ENCODE measurements at regions not wholly inside any gene's neighbourhood (a gene's known extent, or its start where the extent isn't known, plus 50 kb on each side); places are given as distances from the start of the nearest gene placed in this dataset.
"Not testable (repeated sequence)": the region's sequence is repeated elsewhere in the genome, so short reads cannot be mapped to it uniquely, and the experiment has no call there.

- DNase-seq (ENCODE audit: low spot score) = not testable (repeated sequence)
Measured at GRCh38 chr17:15860774-15861173, 84.2 kb upstream of the ADORA2B start.

- not testable (repeated sequence) for DNase-seq (ENCODE audit: low spot score)
Measured at GRCh38 chr17:15864061-15864460, 80.9 kb upstream of the ADORA2B start.

GRCh38 chr17:15864472-15864871, 80.5 kb upstream of the ADORA2B start:
- DNase-seq (ENCODE audit: low spot score) = not testable (repeated sequence)

GRCh38 chr17:15866015-15866414, 78.9 kb upstream of the ADORA2B start:
- DNase-seq (ENCODE audit: low spot score) = not testable (repeated sequence)

GRCh38 chr17:15867331-15867730, 77.6 kb upstream of the ADORA2B start:
- not testable (repeated sequence) for DNase-seq (ENCODE audit: low spot score)

GRCh38 chr17:15869868-15870267, 75.1 kb upstream of the ADORA2B start:
- not testable (repeated sequence) for DNase-seq (ENCODE audit: low spot score)

GRCh38 chr17:15872677-15873076, 72.3 kb upstream of the ADORA2B start:
- DNase-seq (ENCODE audit: low spot score) = not testable (repeated sequence)

GRCh38 chr17:15877882-15878500, 66.9 kb upstream of the ADORA2B start:
- DNase-seq (ENCODE audit: low spot score) = not testable (repeated sequence)

GRCh38 chr17:15882058-15882720, 62.7 kb upstream of the ADORA2B start:
- DNase-seq (ENCODE audit: low spot score) = no peak

- DNase-seq (ENCODE audit: low spot score) = no peak
Measured at GRCh38 chr17:15882777-15883176, 62.2 kb upstream of the ADORA2B start.

GRCh38 chr17:15883617-15884111, 61.3 kb upstream of the ADORA2B start:
- peak; percentile 40 for DNase-seq (ENCODE audit: low spot score)

GRCh38 chr17:15884731-15885130, 60.2 kb upstream of the ADORA2B start:
- no peak for DNase-seq (ENCODE audit: low spot score)

- no peak for DNase-seq (ENCODE audit: low spot score)
Measured at GRCh38 chr17:15885770-15886169, 59.2 kb upstream of the ADORA2B start.

GRCh38 chr17:15886221-15886620, 58.7 kb upstream of the ADORA2B start:
- no peak for DNase-seq (ENCODE audit: low spot score)

- no peak for DNase-seq (ENCODE audit: low spot score)
Measured at GRCh38 chr17:15886804-15887203, 58.1 kb upstream of the ADORA2B start.

GRCh38 chr17:15888436-15888835, 56.5 kb upstream of the ADORA2B start:
- no peak for DNase-seq (ENCODE audit: low spot score)

- no peak for DNase-seq (ENCODE audit: low spot score)
Measured at GRCh38 chr17:15890279-15890892, 54.5 kb upstream of the ADORA2B start.

GRCh38 chr17:15891318-15891717, 53.6 kb upstream of the ADORA2B start:
- DNase-seq (ENCODE audit: low spot score) = no peak

- DNase-seq (ENCODE audit: low spot score) = no peak
Measured at GRCh38 chr17:15892244-15892643, 52.7 kb upstream of the ADORA2B start.

- peak; percentile 24 for DNase-seq (ENCODE audit: low spot score)
Measured at GRCh38 chr17:15892731-15893657, 51.9 kb upstream of the ADORA2B start.

- no peak for DNase-seq (ENCODE audit: low spot score)
Measured at GRCh38 chr17:15893658-15894024, 51.3 kb upstream of the ADORA2B start.

- no peak for DNase-seq (ENCODE audit: low spot score)
Measured at GRCh38 chr17:15894258-15894657, 50.7 kb upstream of the ADORA2B start.
